CD4-positive, CD25-positive, alpha-beta regulatory T cell (primary cell): ENCODE measurements at regions not wholly inside any gene's neighbourhood (a gene's known extent, or its start where the extent isn't known, plus 50 kb on each side); places are given as distances from the start of the nearest gene placed in this dataset.

Experiments used
- ATAC-seq, 2 donors: fragments of 150-1000 bp; cut with Tn5 transposase; one replicate each; pipeline ENCODE4 v1.10.0; 2021; ENCODE audit warnings: low read depth in 2 of 2, moderate number of reproducible peaks in 2 of 2, moderate library complexity in 1 of 2
- DNase-seq, 3 donors: peaks; one replicate each; pipeline versions ENCODE4 v3.0.0 to v3.0.0-alpha.2; 2012 to 2022; ENCODE audit warnings: mixed read lengths in 1 of 3
- H3K27ac ChIP-seq: one replicate; pipeline ENCODE4 v1.7.0; 2013; ENCODE audit warnings: mild to moderate bottlenecking, low read length; ENCODE audit not compliant: insufficient read depth, poor library complexity, severe bottlenecking
- H3K27me3 ChIP-seq: one replicate; pipeline ENCODE4 v1.7.0; 2013; ENCODE audit warnings: low read length; ENCODE audit not compliant: control insufficient read depth, insufficient read depth
- H3K36me3 ChIP-seq: one replicate; pipeline ENCODE4 v1.7.0; 2013; ENCODE audit warnings: mild to moderate bottlenecking, low read length, moderate library complexity; ENCODE audit not compliant: control insufficient read depth, insufficient read depth
- H3K4me1 ChIP-seq: 2 replicates; pipeline ENCODE4 v1.7.0; 2013; ENCODE audit warnings: mild to moderate bottlenecking, low read length; ENCODE audit not compliant: insufficient read depth, control insufficient read depth, poor library complexity, severe bottlenecking
- H3K4me3 ChIP-seq: one replicate; pipeline ENCODE4 v1.7.0; 2013; ENCODE audit warnings: low read depth, mild to moderate bottlenecking, low read length, moderate library complexity
- H3K9me3 ChIP-seq, 2 experiments: 1 replicate in 1 of 2; 2 replicates in 1 of 2; pipeline ENCODE4 v1.7.0; 2013; ENCODE audit warnings: low read length in 2 of 2, mild to moderate bottlenecking in 1 of 2, moderate library complexity in 1 of 2; ENCODE audit not compliant: control insufficient read depth in 2 of 2
- H3K27ac Mint-ChIP-seq, 3 donors: one replicate each; pipeline ENCODE4 v1.8.0; 2020 to 2022; ENCODE audit warnings: mild to moderate bottlenecking in 3 of 3, mixed read lengths in 3 of 3, moderate library complexity in 2 of 3
- H3K27me3 Mint-ChIP-seq: one replicate; pipeline ENCODE4 v1.8.0; 2022; ENCODE audit warnings: mild to moderate bottlenecking, mixed read lengths
- H3K36me3 Mint-ChIP-seq: one replicate; pipeline ENCODE4 v1.8.0; 2020; ENCODE audit warnings: mixed read lengths
- H3K4me1 Mint-ChIP-seq, 4 donors: one replicate each; pipeline ENCODE4 v1.8.0; 2020 to 2022; ENCODE audit warnings: mixed read lengths in 4 of 4, mild to moderate bottlenecking in 1 of 4
- H3K4me3 Mint-ChIP-seq, 4 donors: one replicate each; pipeline ENCODE4 v1.8.0; 2020 to 2022; ENCODE audit warnings: mild to moderate bottlenecking in 4 of 4, mixed read lengths in 4 of 4, moderate library complexity in 3 of 4
- H3K9me3 Mint-ChIP-seq, 7 donors: one replicate each; pipeline ENCODE4 v1.8.0; 2020 to 2022; ENCODE audit warnings: mixed read lengths in 7 of 7, mild to moderate bottlenecking in 3 of 7, moderate library complexity in 2 of 7

DNA sequence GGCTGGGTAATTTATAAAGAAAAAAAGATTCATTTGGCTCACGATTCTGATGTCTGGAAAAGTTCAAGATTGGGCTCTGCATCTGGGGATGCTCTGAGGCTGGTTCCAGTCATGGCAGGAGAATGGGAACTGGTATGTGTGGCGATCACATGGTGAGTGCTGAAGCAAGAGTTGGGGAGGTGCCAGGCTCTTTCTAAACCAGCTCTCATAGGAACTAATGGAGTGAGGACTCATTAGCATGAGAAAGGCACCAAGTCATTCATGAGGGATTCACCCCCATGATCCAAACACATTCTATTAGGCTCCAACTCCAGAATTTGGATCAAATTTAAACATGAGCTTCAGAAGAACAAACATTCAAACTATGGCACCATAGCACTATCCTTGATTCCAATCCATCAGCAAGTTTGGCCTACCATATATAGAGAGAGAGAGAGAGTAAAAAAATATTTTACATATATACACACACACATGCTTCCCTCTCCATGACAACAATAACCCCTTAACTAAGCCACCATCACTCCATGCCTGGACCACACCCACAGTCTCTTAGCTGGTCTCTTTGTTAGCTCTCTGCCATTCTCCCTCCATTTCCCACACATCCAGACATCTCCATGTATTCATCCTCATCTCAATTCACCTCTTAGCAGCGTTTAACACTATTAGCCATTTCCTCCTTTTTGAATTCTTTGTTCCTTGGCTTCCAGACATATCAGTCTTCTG, 57.9 kb downstream of the NPY start:
- Histone ChIP-seq H3K4me1 (no peaks in the 10 kb centered on the region), H3K36me3 (no peaks in the 10 kb centered on the region), H3K27ac (no peak overlapping the region), H3K4me3 (no peak overlapping the region), H3K27me3 (no peaks in the 10 kb centered on the region), H3K9me3 (no peaks in the 10 kb centered on the region)
- Mint-ChIP-seq H3K27me3 (peaks cover 11% of the 10 kb centered on the region), H3K9me3 (no peaks in the 10 kb centered on the region), H3K27ac (no peak overlapping the region), H3K4me3 (no peak overlapping the region), H3K4me1 (no peaks in the 10 kb centered on the region), H3K36me3 (no peaks in the 10 kb centered on the region)
- DNase-seq = no peak
- ATAC-seq = no peak

DNA sequence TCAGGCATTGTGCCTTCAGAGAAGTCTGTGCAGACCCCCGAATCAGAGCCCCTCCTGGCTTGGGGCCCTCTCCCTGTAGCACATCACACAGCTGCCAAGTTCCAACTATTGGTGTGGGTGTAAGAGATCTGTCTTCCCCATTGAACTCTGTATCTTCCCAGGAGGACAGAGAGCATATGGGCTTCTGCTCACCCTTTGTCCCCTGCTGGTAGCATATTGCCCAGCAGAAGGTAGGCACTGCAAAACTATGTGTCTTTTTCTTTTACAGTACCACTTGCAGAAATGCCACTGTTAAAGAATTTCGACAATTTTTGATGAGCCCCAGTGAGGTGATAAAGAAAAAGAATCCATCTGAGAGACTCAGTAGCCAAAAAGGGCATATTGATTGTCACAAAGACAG, 59.6 kb downstream of the NPY start:
- no peaks in the 10 kb centered on the region for H3K36me3 Mint-ChIP-seq

DNA sequence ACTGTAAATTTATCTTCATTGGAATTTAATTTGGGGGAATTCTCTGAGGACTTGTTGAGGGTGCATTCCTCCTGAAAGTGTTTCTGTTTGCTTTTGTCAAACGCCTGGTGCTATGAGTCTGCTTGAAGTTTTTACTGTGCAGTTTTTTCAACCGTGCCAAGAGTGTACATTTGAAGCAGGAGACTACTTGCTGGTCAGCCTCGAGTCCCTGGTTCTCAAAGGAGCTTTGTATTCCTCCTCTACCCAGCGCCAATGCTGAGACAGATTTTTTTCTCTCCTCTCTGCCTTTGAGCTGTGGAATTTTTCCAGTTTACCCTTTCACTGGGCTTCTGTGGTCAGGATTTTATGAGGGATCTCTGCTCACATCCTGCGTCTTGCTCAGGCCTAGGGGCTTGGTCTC, 62.1 kb downstream of the NPY start:
- no peak for DNase-seq
- peaks cover 11% of the 10 kb centered on the region for H3K27me3 Mint-ChIP-seq
- no peaks in the 10 kb centered on the region for H3K4me1 Mint-ChIP-seq
- H3K36me3 ChIP-seq = no peaks in the 10 kb centered on the region
- H3K4me3 Mint-ChIP-seq = no peak overlapping the region
- H3K36me3 Mint-ChIP-seq = no peaks in the 10 kb centered on the region
- peaks cover 4% of the 10 kb centered on the region for H3K27me3 ChIP-seq
- no peak for ATAC-seq
- H3K4me1 ChIP-seq = no peaks in the 10 kb centered on the region
- no peaks in the 10 kb centered on the region for H3K9me3 ChIP-seq
- no peak overlapping the region for H3K27ac Mint-ChIP-seq
- H3K4me3 ChIP-seq = no peak overlapping the region
- H3K27ac ChIP-seq = no peak overlapping the region
- H3K9me3 Mint-ChIP-seq = no peaks in the 10 kb centered on the region

More for the DNA sequence above, 59.6 kb downstream of the NPY start:
- H3K27me3 ChIP-seq = no peaks in the 10 kb centered on the region
- no peaks in the 10 kb centered on the region for H3K4me1 Mint-ChIP-seq
- no peak overlapping the region for H3K27ac Mint-ChIP-seq
- no peaks in the 10 kb centered on the region for H3K9me3 ChIP-seq
- DNase-seq (no peak), ATAC-seq (no peak)
- no peaks in the 10 kb centered on the region for H3K9me3 Mint-ChIP-seq
- H3K27ac ChIP-seq = no peak overlapping the region
- H3K4me1 ChIP-seq = no peaks in the 10 kb centered on the region
- no peaks in the 10 kb centered on the region for H3K36me3 ChIP-seq
- H3K4me3 ChIP-seq = no peak overlapping the region
- H3K4me3 Mint-ChIP-seq = no peak overlapping the region
- peaks cover 6% of the 10 kb centered on the region for H3K27me3 Mint-ChIP-seq

DNA sequence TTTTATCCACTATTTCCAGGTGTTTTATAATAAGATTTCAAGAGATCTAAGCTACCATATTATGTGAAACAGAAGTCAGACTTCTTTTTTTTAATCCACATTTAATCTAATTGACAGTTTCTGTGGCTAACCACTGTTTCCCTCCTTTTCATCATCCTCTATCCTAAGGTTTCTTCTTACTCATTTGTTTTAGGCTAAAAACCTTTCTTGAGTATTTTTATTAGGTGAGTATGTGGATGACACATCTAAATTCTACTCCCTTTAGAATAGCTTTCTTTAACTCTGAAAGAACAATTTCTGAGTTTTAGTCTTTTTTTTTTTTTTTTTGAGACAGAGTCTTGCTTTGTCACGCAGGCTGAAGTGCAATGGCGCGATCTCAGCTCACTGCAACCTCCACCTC, 62.7 kb downstream of the NPY start:
- Mint-ChIP-seq H3K27ac (no peak overlapping the region), H3K36me3 (no peaks in the 10 kb centered on the region), H3K27me3 (peaks cover 11% of the 10 kb centered on the region), H3K4me1 (no peaks in the 10 kb centered on the region), H3K9me3 (no peaks in the 10 kb centered on the region), H3K4me3 (no peak overlapping the region)
- Histone ChIP-seq H3K27me3 (peaks cover 4% of the 10 kb centered on the region), H3K4me3 (no peak overlapping the region), H3K36me3 (no peaks in the 10 kb centered on the region), H3K4me1 (no peaks in the 10 kb centered on the region), H3K27ac (no peak overlapping the region), H3K9me3 (no peaks in the 10 kb centered on the region)
- no peak for ATAC-seq
- DNase-seq = no peak

DNA sequence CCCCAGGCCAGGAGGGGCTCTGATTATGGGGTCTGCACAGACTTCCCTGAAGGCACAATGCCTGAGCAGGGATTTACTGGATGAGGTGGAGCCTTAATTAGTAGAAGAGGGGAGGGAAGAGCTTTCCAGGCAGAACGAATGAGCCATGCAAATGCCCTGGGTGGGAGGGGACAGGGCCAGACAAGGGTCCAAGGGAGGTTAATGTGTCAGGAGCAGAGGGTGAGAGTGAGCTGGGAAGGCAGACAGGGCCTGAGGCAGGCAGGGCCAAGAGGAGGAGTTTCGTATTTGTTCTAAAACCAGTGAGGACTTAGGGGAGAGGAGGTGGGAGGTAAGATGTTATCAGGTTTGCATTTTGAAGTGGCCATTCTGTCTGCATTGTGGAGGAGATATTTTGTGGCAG, 65.3 kb downstream of the NPY start:
- H3K27ac ChIP-seq = no peak overlapping the region
- peaks cover 11% of the 10 kb centered on the region for H3K27me3 Mint-ChIP-seq
- ATAC-seq (no peak), DNase-seq (no peak)
- no peaks in the 10 kb centered on the region for H3K9me3 ChIP-seq
- no peaks in the 10 kb centered on the region for H3K36me3 ChIP-seq
- H3K9me3 Mint-ChIP-seq = peaks cover 0 to 2% (median 0%) of the 10 kb centered on the region in 7 donors
- no peak overlapping the region for H3K4me3 Mint-ChIP-seq
- H3K27ac Mint-ChIP-seq = peak overlapping the region in 1 of 3 donors; percentile 31
- no peak overlapping the region for H3K4me3 ChIP-seq
- H3K4me1 ChIP-seq = no peaks in the 10 kb centered on the region
- H3K36me3 Mint-ChIP-seq = no peaks in the 10 kb centered on the region
- H3K4me1 Mint-ChIP-seq = no peaks in the 10 kb centered on the region
- H3K27me3 ChIP-seq = peaks cover 4% of the 10 kb centered on the region

DNA sequence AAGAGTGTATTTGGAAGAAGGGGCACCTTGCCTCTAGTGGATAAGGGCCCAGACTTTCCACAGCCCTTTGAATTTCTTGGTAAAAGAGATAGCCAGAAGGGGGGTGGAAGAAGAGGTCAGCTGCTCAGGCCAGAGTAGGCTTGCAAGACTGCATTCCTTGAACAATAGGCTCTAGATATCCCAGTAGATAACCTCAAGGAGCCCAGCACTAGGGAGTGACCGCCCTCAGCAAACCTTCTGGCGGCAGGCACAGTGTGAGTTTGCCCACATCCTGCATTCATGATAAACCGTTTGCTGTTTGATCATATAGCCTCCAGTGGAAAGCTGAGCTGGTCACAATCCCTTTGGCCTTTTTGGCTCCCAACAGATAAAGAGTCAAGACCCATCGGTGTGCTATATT, 70.5 kb downstream of the NPY start:
- Mint-ChIP-seq H3K4me3 (no peak overlapping the region), H3K36me3 (no peaks in the 10 kb centered on the region), H3K4me1 (peaks cover 0 to 9% (median 0%) of the 10 kb centered on the region in 4 donors), H3K27ac (no peak overlapping the region), H3K9me3 (peaks cover 0 to 6% (median 2%) of the 10 kb centered on the region in 7 donors), H3K27me3 (peaks cover 23% of the 10 kb centered on the region)
- H3K27ac ChIP-seq = no peak overlapping the region
- H3K4me1 ChIP-seq = no peaks in the 10 kb centered on the region
- no peaks in the 10 kb centered on the region for H3K9me3 ChIP-seq
- ATAC-seq = no peak
- H3K36me3 ChIP-seq = no peaks in the 10 kb centered on the region
- DNase-seq = no peak
- H3K27me3 ChIP-seq = peaks cover 3% of the 10 kb centered on the region
- no peak overlapping the region for H3K4me3 ChIP-seq

DNA sequence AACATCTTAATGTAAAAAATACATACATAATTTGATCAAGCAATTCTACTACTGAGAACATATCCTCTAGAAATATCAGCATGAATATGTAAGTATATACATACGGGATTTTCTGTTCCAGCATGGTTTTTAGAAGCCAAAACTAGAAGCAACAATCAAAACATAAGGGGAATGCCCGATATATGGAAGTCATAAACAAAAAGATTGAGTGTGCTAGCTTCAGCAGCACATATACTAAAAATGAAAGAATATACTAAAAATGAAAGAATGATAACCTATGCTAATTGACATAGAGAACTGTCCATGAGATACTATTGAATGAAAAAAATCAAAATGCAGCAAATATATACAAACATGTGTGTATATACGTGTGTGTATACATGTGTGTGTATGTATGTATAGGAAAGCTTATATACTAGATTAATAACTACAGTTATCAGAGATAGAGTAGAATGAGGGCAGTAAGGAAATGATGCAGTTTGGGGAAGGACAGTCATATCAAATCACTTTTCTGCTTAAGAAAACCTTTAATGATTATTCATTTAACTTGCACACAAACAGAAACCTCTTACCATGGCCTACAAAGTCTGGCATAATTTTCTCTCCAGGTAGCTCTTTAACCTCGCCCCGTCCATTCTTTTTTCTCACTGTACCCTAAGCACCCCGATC, 72.9 kb downstream of the NPY start:
- Mint-ChIP-seq H3K27ac (peak overlapping the region in 1 of 3 donors; percentile 14), H3K4me3 (no peak overlapping the region), H3K4me1 (peaks cover 0 to 9% (median 0%) of the 10 kb centered on the region in 4 donors), H3K9me3 (peaks cover 0 to 6% (median 2%) of the 10 kb centered on the region in 7 donors), H3K27me3 (peaks cover 31% of the 10 kb centered on the region), H3K36me3 (no peaks in the 10 kb centered on the region)
- H3K27ac ChIP-seq = no peak overlapping the region
- no peaks in the 10 kb centered on the region for H3K4me1 ChIP-seq
- no peaks in the 10 kb centered on the region for H3K9me3 ChIP-seq
- no peaks in the 10 kb centered on the region for H3K36me3 ChIP-seq
- no peak overlapping the region for H3K4me3 ChIP-seq
- H3K27me3 ChIP-seq = no peaks in the 10 kb centered on the region
- no peak for ATAC-seq
- DNase-seq = no peak

DNA sequence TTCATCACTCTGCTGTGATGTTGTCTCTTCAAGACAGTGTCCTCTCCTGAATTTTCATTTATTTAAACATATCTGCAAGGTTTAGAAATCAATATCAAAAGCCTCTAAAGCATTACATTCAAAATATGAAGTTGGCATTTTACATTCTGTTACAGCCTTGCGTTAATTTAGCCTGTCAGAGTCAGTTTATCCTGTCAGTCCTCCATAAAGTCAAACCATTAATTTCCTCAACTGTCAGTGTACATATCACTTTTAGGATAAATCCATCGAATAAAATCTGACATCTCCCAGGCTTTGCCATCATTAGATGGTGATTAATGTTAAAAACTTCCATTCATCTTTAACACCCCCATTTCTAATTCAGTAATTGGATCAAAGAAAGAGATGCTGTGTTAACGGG, 77.0 kb downstream of the NPY start:
- no peaks in the 10 kb centered on the region for H3K4me1 ChIP-seq
- H3K36me3 Mint-ChIP-seq = no peaks in the 10 kb centered on the region

More for the DNA sequence above, 77.0 kb downstream of the NPY start:
- H3K9me3 Mint-ChIP-seq = no peaks in the 10 kb centered on the region
- no peak for ATAC-seq
- peaks cover 0 to 9% (median 0%) of the 10 kb centered on the region in 4 donors for H3K4me1 Mint-ChIP-seq
- Histone ChIP-seq H3K27me3 (peaks cover 3% of the 10 kb centered on the region), H3K36me3 (no peaks in the 10 kb centered on the region), H3K4me3 (no peak overlapping the region), H3K27ac (no peak overlapping the region), H3K9me3 (no peaks in the 10 kb centered on the region)
- H3K27ac Mint-ChIP-seq = no peak overlapping the region
- H3K27me3 Mint-ChIP-seq = peaks cover 38% of the 10 kb centered on the region
- no peak overlapping the region for H3K4me3 Mint-ChIP-seq
- DNase-seq = no peak
